HL-60 (cell line): ENCODE measurements at regions not wholly inside any gene's neighbourhood (a gene's known extent, or its start where the extent isn't known, plus 50 kb on each side); places are given as distances from the start of the nearest gene placed in this dataset.

Experiments
- CTCF ChIP-seq: IDR thresholded peaks from one replicate; pipeline ENCODE4 v1.5.1; 2011; ENCODE audit warnings: low read length, control low read depth, inconsistent platforms; ENCODE audit not compliant: insufficient read depth
- GABPA ChIP-seq: IDR thresholded peaks from 2 replicates; pipeline ENCODE4 v1.6.1; 2012; ENCODE audit warnings: low read depth
- POLR2AphosphoS5 ChIP-seq: IDR thresholded peaks from 2 replicates; pipeline ENCODE4 v1.6.1; 2012; ENCODE audit warnings: low read depth
- REST ChIP-seq: IDR thresholded peaks from 2 replicates; pipeline ENCODE4 v1.6.1; 2012; ENCODE audit warnings: low read depth; ENCODE audit not compliant: insufficient replicate concordance
- SPI1 ChIP-seq: IDR thresholded peaks from 2 replicates; pipeline ENCODE4 v1.6.1; 2012; ENCODE audit warnings: low read depth, mild to moderate bottlenecking, borderline replicate concordance

GRCh38 chr14:87066221-87066817, 926.7 kb downstream of the GALC start:
- TF ChIP-seq CTCF = no peak
- TF ChIP-seq GABPA = no peak
- TF ChIP-seq POLR2AphosphoS5 = no peak
- no peak for TF ChIP-seq REST
- TF ChIP-seq SPI1 = no peak
